Kidney (tissue), 13 donors: ENCODE measurements at regions not wholly inside any gene's neighbourhood (a gene's known extent, or its start where the extent isn't known, plus 50 kb on each side); places are given as distances from the start of the nearest gene placed in this dataset.

ENCODE experiments used
- DNase-seq, 5 donors: peaks; one replicate each; pipeline ENCODE4 v3.0.0-alpha.2; 2013 to 2020
- FAIRE-seq: peaks from 2 replicates; lab custom pipeline; 2012; peaks lifted over from hg19 to GRCh38; lab: Jason Lieb, UNC
- H3K27ac ChIP-seq, 2 donors: one replicate each; pipeline ENCODE4 v1.7.0; 2013; ENCODE audit warnings: low read depth in 2 of 2, low read length in 2 of 2, inconsistent platforms in 1 of 2
- H3K27me3 ChIP-seq: one replicate; pipeline ENCODE4 v1.7.1; 2013; ENCODE audit warnings: low read length, inconsistent platforms; ENCODE audit not compliant: control insufficient read depth, insufficient read depth
- H3K36me3 ChIP-seq, 3 donors: one replicate each; pipeline versions ENCODE4 v1.7.0 to v1.7.1; 2013; ENCODE audit warnings: low read length in 3 of 3, control low read depth in 1 of 3, inconsistent platforms in 1 of 3; ENCODE audit not compliant: insufficient read depth in 3 of 3, control insufficient read depth in 2 of 3
- H3K4me1 ChIP-seq, 3 donors: one replicate each; pipeline versions ENCODE4 v1.7.0 to v1.7.1; 2013; ENCODE audit warnings: low read length in 3 of 3, inconsistent platforms in 1 of 3, low read depth in 1 of 3; ENCODE audit not compliant: control insufficient read depth in 2 of 3, insufficient read depth in 2 of 3
- H3K4me3 ChIP-seq, 3 donors: one replicate each; pipeline versions ENCODE4 v1.7.0 to v1.8.1; 2013; ENCODE audit warnings: low read length in 3 of 3, control low read depth in 1 of 3, inconsistent platforms in 1 of 3
- H3K9ac ChIP-seq, 3 donors: one replicate each; pipeline versions ENCODE4 v1.7.0 to v1.7.1; 2013; ENCODE audit warnings: low read length in 3 of 3, control low read depth in 1 of 3, inconsistent platforms in 1 of 3
- H3K9me3 ChIP-seq, 3 donors: one replicate each; pipeline versions ENCODE4 v1.7.0 to v1.7.1; 2013; ENCODE audit warnings: low read length in 3 of 3, control low read depth in 1 of 3, inconsistent platforms in 1 of 3; ENCODE audit not compliant: control insufficient read depth in 2 of 3, insufficient read depth in 1 of 3
- intact Hi-C: fragments of 100-400 bp; cut with DNase I; formaldehyde crosslinking; loops from one replicate; pipeline ENCODE4 v1.11.1; 2022
- TF ChIP-seq, protein P1 (sequence below): IDR thresholded peaks from 3 replicates; pipeline ENCODE4 v1.5.1; 2012; ENCODE audit warnings: mild to moderate bottlenecking, moderate library complexity, borderline replicate concordance; ENCODE audit not compliant: insufficient read depth; ENCODE audit errors: extremely low read depth
- donor health status: control.
- donor health status: control.
- donor health status: control.
- donor health status: control.
- donor health status: control.
- donor health status: DM: yes; HTN: yes; CAD: no.
- donor health status: Normal renal cell carcinoma (clear cell type).

DNA sequence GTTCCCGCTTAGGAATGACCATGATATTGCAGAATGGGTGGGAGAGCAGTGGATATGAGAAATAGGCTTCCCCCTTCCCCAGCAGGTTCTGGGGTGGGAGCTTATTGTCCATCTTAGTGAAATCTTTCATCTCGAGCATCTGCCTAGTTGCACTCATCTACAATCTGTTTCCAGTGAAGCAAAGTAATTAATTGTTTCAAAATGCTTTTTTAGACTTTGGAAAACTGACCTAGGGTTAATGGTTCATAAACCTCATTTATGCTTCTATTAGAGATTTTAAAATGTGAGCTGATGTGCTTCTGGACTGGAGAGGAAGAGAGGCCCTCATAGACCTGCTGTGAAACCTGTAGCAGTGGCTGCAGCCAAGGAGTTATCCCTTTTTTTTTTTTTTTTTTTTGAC lies 247.7 kb upstream of the XYLT1 start:
- H3K27me3 ChIP-seq, result no peaks in the 10 kb centered on the region
- no peak overlapping the region for H3K4me3 ChIP-seq
- no peaks in the 10 kb centered on the region for H3K9me3 ChIP-seq
- no peak overlapping the region for H3K9ac ChIP-seq
- no peak overlapping the region for H3K27ac ChIP-seq
- DNase-seq (no peak), FAIRE-seq (no peak)
- intact Hi-C loops, result no loop called here
- H3K4me1 ChIP-seq, result no peaks in the 10 kb centered on the region
- H3K36me3 ChIP-seq, result no peaks in the 10 kb centered on the region
- TF ChIP-seq, protein P1, sequence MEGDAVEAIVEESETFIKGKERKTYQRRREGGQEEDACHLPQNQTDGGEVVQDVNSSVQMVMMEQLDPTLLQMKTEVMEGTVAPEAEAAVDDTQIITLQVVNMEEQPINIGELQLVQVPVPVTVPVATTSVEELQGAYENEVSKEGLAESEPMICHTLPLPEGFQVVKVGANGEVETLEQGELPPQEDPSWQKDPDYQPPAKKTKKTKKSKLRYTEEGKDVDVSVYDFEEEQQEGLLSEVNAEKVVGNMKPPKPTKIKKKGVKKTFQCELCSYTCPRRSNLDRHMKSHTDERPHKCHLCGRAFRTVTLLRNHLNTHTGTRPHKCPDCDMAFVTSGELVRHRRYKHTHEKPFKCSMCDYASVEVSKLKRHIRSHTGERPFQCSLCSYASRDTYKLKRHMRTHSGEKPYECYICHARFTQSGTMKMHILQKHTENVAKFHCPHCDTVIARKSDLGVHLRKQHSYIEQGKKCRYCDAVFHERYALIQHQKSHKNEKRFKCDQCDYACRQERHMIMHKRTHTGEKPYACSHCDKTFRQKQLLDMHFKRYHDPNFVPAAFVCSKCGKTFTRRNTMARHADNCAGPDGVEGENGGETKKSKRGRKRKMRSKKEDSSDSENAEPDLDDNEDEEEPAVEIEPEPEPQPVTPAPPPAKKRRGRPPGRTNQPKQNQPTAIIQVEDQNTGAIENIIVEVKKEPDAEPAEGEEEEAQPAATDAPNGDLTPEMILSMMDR, result no peak

DNA sequence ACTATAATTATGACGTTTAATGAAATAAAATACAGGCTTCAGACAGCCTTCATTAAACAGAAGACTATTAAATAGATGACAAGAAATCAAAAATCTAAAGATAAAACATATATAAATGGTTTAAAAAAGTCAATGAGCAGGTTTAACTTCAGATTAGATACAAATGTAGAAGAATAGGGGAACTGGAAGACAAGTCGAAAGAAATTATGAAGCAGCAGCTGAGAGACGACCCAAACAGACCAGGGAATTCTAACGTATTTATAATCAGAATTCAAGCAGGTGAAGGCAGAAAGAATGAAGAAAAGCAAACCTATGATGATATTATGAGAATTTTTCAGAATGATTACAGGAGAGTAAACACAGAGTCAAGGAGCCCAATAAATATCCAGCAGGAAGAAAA lies 235.1 kb upstream of the XYLT1 start:
- TF ChIP-seq, protein P1, result no peak
- no peak for FAIRE-seq
- Histone ChIP-seq H3K9ac (no peak overlapping the region), H3K27me3 (no peaks in the 10 kb centered on the region), H3K27ac (no peak overlapping the region), H3K9me3 (no peaks in the 10 kb centered on the region), H3K36me3 (no peaks in the 10 kb centered on the region), H3K4me1 (no peaks in the 10 kb centered on the region), H3K4me3 (no peak overlapping the region)
- DNase-seq, result no peak
- intact Hi-C loops, result no loop called here

DNA sequence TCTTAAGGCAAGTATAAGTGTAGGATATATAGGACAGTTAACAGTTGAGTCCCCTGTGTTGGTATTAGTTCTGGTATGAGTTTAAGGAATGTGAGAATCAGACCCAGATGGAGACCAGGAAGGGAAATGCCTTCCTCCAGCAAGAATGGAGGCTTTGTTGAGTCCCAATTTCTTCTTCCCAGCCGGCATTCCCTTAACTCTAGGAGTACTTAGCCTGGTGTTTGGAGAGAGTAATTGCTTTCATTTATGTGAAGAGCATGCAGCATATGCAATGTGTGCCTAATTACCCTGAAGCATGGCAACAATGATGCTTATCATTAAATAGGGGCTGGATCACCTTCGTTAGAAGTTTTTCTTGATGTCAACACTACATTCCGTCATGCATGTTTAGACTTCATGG lies 225.9 kb upstream of the XYLT1 start:
- no peak for FAIRE-seq

DNA sequence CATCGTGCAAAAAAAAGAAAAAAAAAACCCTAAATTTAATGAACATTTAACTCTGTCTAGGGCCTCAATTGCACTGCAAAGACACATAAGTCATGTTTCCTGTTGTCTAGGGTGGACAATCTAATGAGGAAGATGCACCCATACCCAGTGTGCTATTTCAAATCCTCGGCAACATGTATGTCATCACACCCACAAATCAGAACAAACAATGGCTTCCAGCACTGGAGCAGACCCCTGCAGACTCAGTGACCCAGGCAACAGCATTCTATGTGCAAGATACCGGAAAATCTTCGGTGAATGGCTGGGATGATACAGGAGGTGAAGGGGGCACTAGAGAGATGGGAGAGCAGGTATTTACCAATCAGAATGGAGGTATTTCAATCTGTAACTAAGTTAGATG lies 221.7 kb upstream of the XYLT1 start:
- no peaks in the 10 kb centered on the region for H3K4me1 ChIP-seq
- FAIRE-seq (no peak), DNase-seq (no peak)
- no peak overlapping the region for H3K4me3 ChIP-seq
- H3K36me3 ChIP-seq, result no peaks in the 10 kb centered on the region
- TF ChIP-seq, protein P1, result no peak
- no peaks in the 10 kb centered on the region for H3K27me3 ChIP-seq
- no peaks in the 10 kb centered on the region for H3K9me3 ChIP-seq
- H3K9ac ChIP-seq, result no peak overlapping the region
- no peak overlapping the region for H3K27ac ChIP-seq
- intact Hi-C loops, result no loop called here

More for the DNA sequence above, 225.9 kb upstream of the XYLT1 start:
- TF ChIP-seq, protein P1, result no peak
- Histone ChIP-seq H3K4me1 (no peaks in the 10 kb centered on the region), H3K36me3 (no peaks in the 10 kb centered on the region), H3K27ac (no peak overlapping the region), H3K27me3 (no peaks in the 10 kb centered on the region), H3K9me3 (no peaks in the 10 kb centered on the region), H3K4me3 (no peak overlapping the region), H3K9ac (no peak overlapping the region)
- intact Hi-C loops, result no loop called here
- peak in 1 of 5 donors; percentile 6 for DNase-seq
